ENCODE measurements at regions not wholly inside any gene's neighbourhood (a gene's known extent, or its start where the extent isn't known, plus 50 kb on each side); places are given as distances from the start of the nearest gene placed in this dataset.

- DNase-seq (ENCODE audit: low spot score) = no peak
These were observed 274.4 kb downstream of the PTBP2 start for GRCh38 chr1:96996001-96996400.

- DNase-seq (ENCODE audit: low spot score) = no peak
These were observed 276.1 kb downstream of the PTBP2 start for GRCh38 chr1:96997717-96998116.

GRCh38 chr1:96998466-96998865 is 276.9 kb downstream of the PTBP2 start:
- no peak for DNase-seq (ENCODE audit: low spot score)

DNA sequence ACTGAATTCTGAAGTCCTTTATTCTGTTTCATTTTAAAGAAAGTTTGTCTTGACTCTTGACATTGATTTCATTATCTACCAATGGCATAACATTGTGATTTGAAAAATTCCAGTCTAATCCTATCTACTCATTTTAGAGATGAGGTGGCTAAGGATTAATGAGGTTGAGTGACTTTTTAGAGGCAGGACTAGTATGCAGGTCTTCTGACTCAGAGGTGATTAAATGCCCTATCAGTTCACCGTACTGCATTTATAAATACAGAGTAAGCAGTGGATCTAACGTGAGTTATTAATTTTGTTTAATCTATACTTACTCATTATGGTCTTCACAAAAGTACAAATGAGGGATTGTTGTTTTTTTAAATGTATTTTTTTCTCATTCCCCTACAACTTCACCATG is 277.6 kb downstream of the PTBP2 start:
- no peak for DNase-seq (ENCODE audit: low spot score)

GRCh38 chr1:97004054-97004453 is 282.5 kb downstream of the PTBP2 start:
- DNase-seq (ENCODE audit: low spot score) = no peak

DNA sequence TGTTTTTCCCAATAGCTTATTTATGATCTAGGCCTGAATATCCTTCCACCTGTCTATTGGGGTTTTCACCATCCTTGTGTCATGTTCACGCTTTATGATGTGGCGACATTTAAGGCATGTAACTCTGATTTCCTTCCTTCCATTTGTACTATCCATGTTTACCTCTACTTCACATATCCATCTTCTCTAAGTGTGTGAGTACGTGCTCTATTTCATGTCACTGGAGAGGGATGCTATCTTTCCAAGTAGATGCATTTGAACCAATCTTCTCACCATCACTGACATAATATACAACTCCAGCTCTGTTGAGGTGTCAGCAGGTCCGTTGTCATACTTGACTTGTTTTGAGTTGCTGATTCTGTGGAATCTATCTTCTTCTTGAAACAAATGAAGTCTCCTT is 283.2 kb downstream of the PTBP2 start:
- no peak for DNase-seq (ENCODE audit: low spot score)

DNA sequence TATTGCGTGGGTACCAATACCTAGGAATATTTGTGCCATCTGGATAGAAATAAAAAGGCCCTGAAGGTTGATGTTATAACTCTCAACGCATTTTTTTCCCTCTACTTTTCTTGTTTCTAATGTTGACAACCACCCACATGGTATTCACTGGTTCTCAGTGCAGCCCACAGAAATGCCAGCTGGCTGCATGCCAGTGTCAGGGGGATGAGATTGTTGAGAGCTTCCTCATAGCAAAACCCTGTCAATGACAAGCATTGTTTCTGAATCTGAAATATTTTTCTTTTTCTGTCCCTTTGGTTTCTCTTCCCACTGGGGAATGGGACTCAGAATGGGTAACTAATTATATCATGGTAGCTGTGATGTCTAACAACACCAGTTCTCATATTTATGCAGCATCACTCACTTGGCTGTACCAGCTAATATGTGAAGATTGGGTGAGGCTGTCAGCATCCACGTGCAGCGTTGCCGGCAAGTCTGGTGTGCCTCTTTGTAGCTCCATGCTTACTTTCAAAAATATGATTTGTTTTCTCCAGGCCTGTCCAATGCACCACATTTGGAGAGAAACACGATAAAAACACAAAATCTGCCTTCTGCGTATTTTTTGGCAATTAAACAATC is 284.6 kb downstream of the PTBP2 start:
- DNase-seq (ENCODE audit: low spot score) = no peak

DNA sequence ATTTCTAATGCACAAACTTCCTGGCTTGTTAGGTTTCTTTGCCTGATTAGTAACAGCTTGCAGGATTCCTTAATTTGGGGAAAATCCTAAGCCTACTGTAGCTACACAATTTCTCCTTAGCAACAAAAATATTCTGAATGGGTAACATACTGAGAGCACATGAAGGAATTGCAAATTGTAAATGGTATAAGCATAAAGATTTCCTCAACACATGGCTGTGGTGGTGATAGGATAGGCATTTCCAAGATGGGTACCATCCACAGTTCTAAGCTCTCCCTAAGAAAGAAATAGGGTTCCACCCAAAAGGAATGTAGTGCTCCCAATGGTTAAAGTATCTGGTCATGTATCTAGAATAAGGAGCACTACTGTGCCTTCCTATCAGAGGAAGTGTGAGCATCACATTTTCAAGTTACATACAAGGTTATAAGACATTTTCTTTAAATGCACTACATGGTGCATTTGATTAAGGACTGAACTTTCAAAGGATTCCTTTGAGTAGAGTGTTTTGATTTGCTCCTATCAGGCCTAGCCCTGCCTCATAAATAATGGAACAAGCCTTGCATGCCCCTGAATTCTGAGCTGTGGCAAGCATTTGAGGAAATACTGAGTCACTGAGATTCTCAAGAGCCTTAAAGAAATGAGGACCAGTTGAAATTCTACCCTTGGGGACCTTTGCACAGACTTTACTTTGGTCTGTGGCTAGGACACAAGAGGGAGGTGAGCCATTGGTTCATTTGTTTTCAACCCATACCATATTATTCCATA is 286.4 kb downstream of the PTBP2 start:
- no peak for DNase-seq (ENCODE audit: low spot score)

DNA sequence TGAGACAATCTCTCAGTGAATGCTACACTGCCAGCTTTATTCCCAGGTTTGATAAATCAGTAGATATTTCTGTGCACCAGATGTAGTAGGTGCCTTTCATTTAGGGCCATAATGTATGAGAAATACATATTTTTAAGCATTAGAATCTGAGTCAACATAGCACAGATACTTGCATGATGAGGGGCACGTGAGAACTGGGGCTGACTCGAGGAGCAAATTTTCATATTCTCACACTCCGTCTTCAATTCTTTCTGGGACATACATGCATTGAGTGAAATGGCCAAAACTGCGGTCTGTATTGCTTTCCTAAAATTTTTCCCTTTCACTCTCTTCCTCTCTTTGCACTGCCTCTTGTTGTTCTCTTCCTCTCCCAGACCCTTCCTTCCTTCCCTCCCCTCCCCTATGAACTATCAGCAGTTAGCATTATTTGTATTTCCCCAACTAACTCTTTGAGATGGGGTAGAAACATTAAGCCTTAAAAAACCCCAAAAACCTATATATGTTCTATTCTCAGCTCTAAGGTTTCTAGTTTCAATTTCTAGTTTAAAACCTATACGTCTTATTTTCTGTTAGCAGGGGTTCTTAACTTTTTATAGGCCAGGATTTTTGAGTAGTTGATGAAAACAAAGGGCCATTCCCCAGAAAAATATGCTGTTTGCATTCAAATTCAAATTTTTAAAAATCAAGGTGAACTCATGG is 289.1 kb downstream of the PTBP2 start:
- no peak for DNase-seq (ENCODE audit: low spot score)

DNA sequence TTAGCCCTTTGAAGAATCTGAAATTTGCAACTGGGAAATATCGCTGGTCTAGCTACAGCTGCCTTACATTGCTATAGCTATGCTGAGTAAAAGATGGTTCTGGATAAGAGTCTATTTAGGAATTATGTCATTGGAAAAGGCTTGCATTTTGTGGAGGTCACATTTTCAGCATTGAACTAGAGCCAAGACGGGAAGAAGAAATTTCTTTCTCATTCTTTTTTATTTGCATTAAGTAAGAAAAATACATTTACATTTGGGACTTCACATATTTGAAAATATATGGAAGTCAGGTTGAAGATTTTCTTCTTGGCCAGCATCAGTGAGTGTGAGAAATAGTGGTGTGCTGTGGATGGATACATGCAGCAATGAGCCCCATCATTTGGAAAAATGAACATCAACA is 291.6 kb downstream of the PTBP2 start:
- DNase-seq (ENCODE audit: low spot score) = no peak

DNA sequence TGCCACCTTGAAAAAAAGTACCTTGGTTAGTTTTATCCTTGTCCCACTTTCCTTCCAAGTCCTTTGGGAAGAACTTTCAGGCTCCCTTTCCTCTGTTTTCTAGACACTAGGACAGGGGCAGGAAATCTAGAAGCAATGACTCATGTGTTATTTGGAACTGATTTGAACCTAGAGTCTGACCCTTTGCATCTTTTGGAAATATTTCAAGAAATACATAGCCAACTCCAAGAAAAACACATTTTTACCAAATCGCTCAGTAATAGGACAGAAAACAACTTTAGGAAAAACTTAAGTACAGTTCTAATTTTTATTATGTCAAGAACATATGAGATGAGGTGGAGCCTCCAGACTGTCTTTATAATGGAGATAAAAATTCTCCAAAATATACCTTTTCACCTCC is 292.4 kb downstream of the PTBP2 start:
- DNase-seq (ENCODE audit: low spot score) = no peak

- no peak for DNase-seq (ENCODE audit: low spot score)
These were observed 292.8 kb downstream of the PTBP2 start for GRCh38 chr1:97014426-97014825.

DNA sequence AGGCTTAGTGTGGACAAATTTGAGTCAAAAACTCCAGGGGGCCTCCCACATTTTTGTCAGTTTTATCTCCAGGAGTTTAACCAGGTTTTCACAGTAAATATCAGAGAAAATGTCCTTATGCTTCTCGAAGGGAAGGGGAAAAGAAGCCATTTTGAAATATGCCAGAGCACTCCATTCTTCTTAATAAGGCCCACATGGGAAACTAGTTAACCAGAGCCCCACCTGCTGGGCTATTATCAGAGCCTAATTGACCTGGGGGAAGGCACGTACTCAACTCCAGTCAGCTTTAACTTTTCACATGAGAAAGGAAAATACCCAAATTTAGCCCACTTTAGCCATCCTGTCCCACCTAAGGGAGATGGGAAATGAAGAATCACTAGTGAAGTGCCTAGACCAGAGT is 296.3 kb downstream of the PTBP2 start:
- DNase-seq (ENCODE audit: low spot score) = no peak
